IPS-NIHi11 (cell line): ENCODE measurements at regions not wholly inside any gene's neighbourhood (a gene's known extent, or its start where the extent isn't known, plus 50 kb on each side); places are given as distances from the start of the nearest gene placed in this dataset.
"Not testable (repeated sequence)": the region's sequence is repeated elsewhere in the genome, so short reads cannot be mapped to it uniquely, and the experiment has no call there.

Source experiments
- DNase-seq: peaks from one replicate; pipeline ENCODE4 v3.0.0; 2012; ENCODE audit warnings: mixed read lengths, low spot score

- DNase-seq = no peak
These were observed 252.4 kb downstream of the NUF2 start for GRCh38 chr1:163574119-163574518.

- DNase-seq = no peak
These were observed 259.2 kb downstream of the NUF2 start for GRCh38 chr1:163580926-163581325.

GRCh38 chr1:163583661-163584181, 262.0 kb downstream of the NUF2 start:
- DNase-seq = no peak

GRCh38 chr1:163585796-163586195, 264.0 kb downstream of the NUF2 start:
- no peak for DNase-seq

- DNase-seq = no peak
These were observed 267.0 kb downstream of the NUF2 start for GRCh38 chr1:163588796-163589195.

GRCh38 chr1:163589735-163590134, 268.0 kb downstream of the NUF2 start:
- no peak for DNase-seq

GRCh38 chr1:163591131-163591530, 269.4 kb downstream of the NUF2 start:
- DNase-seq = not testable (repeated sequence)

- not testable (repeated sequence) for DNase-seq
These were observed 270.9 kb downstream of the NUF2 start for GRCh38 chr1:163592623-163593022.

- not testable (repeated sequence) for DNase-seq
These were observed 274.4 kb downstream of the NUF2 start for GRCh38 chr1:163596106-163596505.

- DNase-seq = peak; percentile 31
These were observed 274.9 kb downstream of the NUF2 start for GRCh38 chr1:163596541-163597258.

- no peak for DNase-seq
These were observed 282.6 kb downstream of the NUF2 start for GRCh38 chr1:163604321-163604720.

GRCh38 chr1:163604896-163605295, 283.1 kb downstream of the NUF2 start:
- DNase-seq = no peak

- DNase-seq = no peak
These were observed 287.2 kb downstream of the NUF2 start for GRCh38 chr1:163608979-163609378.

GRCh38 chr1:163609858-163610257, 288.1 kb downstream of the NUF2 start:
- DNase-seq = no peak

- DNase-seq = no peak
These were observed 288.7 kb downstream of the NUF2 start for GRCh38 chr1:163610486-163610885.

- DNase-seq = no peak
These were observed 292.6 kb downstream of the NUF2 start for GRCh38 chr1:163614361-163614760.

GRCh38 chr1:163628034-163628773, 306.4 kb downstream of the NUF2 start:
- no peak for DNase-seq

- DNase-seq = no peak
These were observed 310.5 kb downstream of the NUF2 start for GRCh38 chr1:163632269-163632668.

- DNase-seq = no peak
These were observed 311.6 kb downstream of the NUF2 start for GRCh38 chr1:163633366-163633765.

- not testable (repeated sequence) for DNase-seq
These were observed 323.9 kb downstream of the NUF2 start for GRCh38 chr1:163645676-163646075.

- no peak for DNase-seq
These were observed 328.9 kb downstream of the NUF2 start for GRCh38 chr1:163650624-163651023.

GRCh38 chr1:163652441-163652840, 330.7 kb downstream of the NUF2 start:
- DNase-seq = no peak

- no peak for DNase-seq
These were observed 333.8 kb downstream of the NUF2 start for GRCh38 chr1:163655565-163655964.
